ENCODE measurements at regions not wholly inside any gene's neighbourhood (a gene's known extent, or its start where the extent isn't known, plus 50 kb on each side); places are given as distances from the start of the nearest gene placed in this dataset.

- Mint-ChIP-seq H3K4me3 (no peak overlapping the region), H3K36me3 (no peaks in the 10 kb centered on the region), H3K27me3 (no peaks in the 10 kb centered on the region), H3K4me1 (no peaks in the 10 kb centered on the region), H3K9me3 (peaks cover 2% of the 10 kb centered on the region), H3K27ac (no peak overlapping the region)
- DNase-seq (ENCODE audit: low spot score in 2 of 2) (no peak), ATAC-seq (ENCODE audit: low read depth) (no peak)
These were observed 229.8 kb upstream of the TEX13C start for GRCh38 chrX:125089761-125090445.

GRCh38 chrX:125093852-125094251 is 225.8 kb upstream of the TEX13C start:
- no peaks in the 10 kb centered on the region for H3K4me1 Mint-ChIP-seq
- ATAC-seq (ENCODE audit: low read depth) (no peak), DNase-seq (ENCODE audit: low spot score in 2 of 2) (no peak)
- H3K27me3 Mint-ChIP-seq = no peaks in the 10 kb centered on the region
- no peaks in the 10 kb centered on the region for H3K36me3 Mint-ChIP-seq
- H3K27ac Mint-ChIP-seq = no peak overlapping the region
- no peak overlapping the region for H3K4me3 Mint-ChIP-seq
- H3K9me3 Mint-ChIP-seq = peaks cover 2% of the 10 kb centered on the region

- no peaks in the 10 kb centered on the region for H3K4me1 Mint-ChIP-seq
- no peaks in the 10 kb centered on the region for H3K36me3 Mint-ChIP-seq
- DNase-seq (ENCODE audit: low spot score in 2 of 2) (no peak), ATAC-seq (ENCODE audit: low read depth) (no peak)
- peaks cover 2% of the 10 kb centered on the region for H3K9me3 Mint-ChIP-seq
- H3K4me3 Mint-ChIP-seq = no peak overlapping the region
- H3K27me3 Mint-ChIP-seq = no peaks in the 10 kb centered on the region
- H3K27ac Mint-ChIP-seq = no peak overlapping the region
These were observed 224.8 kb upstream of the TEX13C start for GRCh38 chrX:125094901-125095300.

- no peak for ATAC-seq (ENCODE audit: low read depth)
- H3K27ac Mint-ChIP-seq = no peak overlapping the region
- H3K9me3 Mint-ChIP-seq = no peaks in the 10 kb centered on the region
These were observed 223.2 kb upstream of the TEX13C start for GRCh38 chrX:125096469-125096868.

GRCh38 chrX:125096870-125097269 is 222.8 kb upstream of the TEX13C start:
- Mint-ChIP-seq H3K27me3 (no peaks in the 10 kb centered on the region), H3K9me3 (no peaks in the 10 kb centered on the region), H3K4me1 (no peaks in the 10 kb centered on the region), H3K4me3 (no peak overlapping the region), H3K27ac (no peak overlapping the region), H3K36me3 (no peaks in the 10 kb centered on the region)
- DNase-seq (ENCODE audit: low spot score in 2 of 2) = no peak
- no peak for ATAC-seq (ENCODE audit: low read depth)

More at GRCh38 chrX:125096469-125096868, 223.2 kb upstream of the TEX13C start:
- Mint-ChIP-seq H3K27me3 (no peaks in the 10 kb centered on the region), H3K36me3 (no peaks in the 10 kb centered on the region), H3K4me3 (no peak overlapping the region), H3K4me1 (no peaks in the 10 kb centered on the region)
- DNase-seq (ENCODE audit: low spot score in 2 of 2) = no peak

- Mint-ChIP-seq H3K9me3 (no peaks in the 10 kb centered on the region), H3K27ac (no peak overlapping the region)
These were observed 217.5 kb upstream of the TEX13C start for GRCh38 chrX:125101971-125102755.

GRCh38 chrX:125103693-125104092 is 216.0 kb upstream of the TEX13C start:
- no peaks in the 10 kb centered on the region for H3K9me3 Mint-ChIP-seq
- H3K4me1 Mint-ChIP-seq = no peaks in the 10 kb centered on the region
- H3K27ac Mint-ChIP-seq = no peak overlapping the region
- no peaks in the 10 kb centered on the region for H3K27me3 Mint-ChIP-seq
- DNase-seq (ENCODE audit: low spot score in 2 of 2) (no peak), ATAC-seq (ENCODE audit: low read depth) (no peak)
- no peak overlapping the region for H3K4me3 Mint-ChIP-seq
- no peaks in the 10 kb centered on the region for H3K36me3 Mint-ChIP-seq

More at GRCh38 chrX:125101971-125102755, 217.5 kb upstream of the TEX13C start:
- no peaks in the 10 kb centered on the region for H3K27me3 Mint-ChIP-seq
- no peak overlapping the region for H3K4me3 Mint-ChIP-seq
- ATAC-seq (ENCODE audit: low read depth) = no peak
- no peak for DNase-seq (ENCODE audit: low spot score in 2 of 2)
- no peaks in the 10 kb centered on the region for H3K4me1 Mint-ChIP-seq
- no peaks in the 10 kb centered on the region for H3K36me3 Mint-ChIP-seq

GRCh38 chrX:125108921-125109320 is 210.8 kb upstream of the TEX13C start:
- H3K27ac Mint-ChIP-seq = no peak overlapping the region
- H3K36me3 Mint-ChIP-seq = no peaks in the 10 kb centered on the region
- no peaks in the 10 kb centered on the region for H3K4me1 Mint-ChIP-seq
- DNase-seq (ENCODE audit: low spot score in 2 of 2) (no peak), ATAC-seq (ENCODE audit: low read depth) (no peak)
- no peaks in the 10 kb centered on the region for H3K27me3 Mint-ChIP-seq
- no peak overlapping the region for H3K4me3 Mint-ChIP-seq
- H3K9me3 Mint-ChIP-seq = peaks cover 3% of the 10 kb centered on the region

- no peak overlapping the region for H3K4me3 Mint-ChIP-seq
- no peaks in the 10 kb centered on the region for H3K4me1 Mint-ChIP-seq
- no peak overlapping the region for H3K27ac Mint-ChIP-seq
- no peaks in the 10 kb centered on the region for H3K36me3 Mint-ChIP-seq
- H3K9me3 Mint-ChIP-seq = peaks cover 2% of the 10 kb centered on the region
- no peaks in the 10 kb centered on the region for H3K27me3 Mint-ChIP-seq
- ATAC-seq (ENCODE audit: low read depth) = no peak
- no peak for DNase-seq (ENCODE audit: low spot score in 2 of 2)
These were observed 188.5 kb upstream of the TEX13C start for GRCh38 chrX:125131164-125131563.

- Mint-ChIP-seq H3K27me3 (no peaks in the 10 kb centered on the region), H3K27ac (no peak overlapping the region), H3K9me3 (peaks cover 2% of the 10 kb centered on the region), H3K4me3 (no peak overlapping the region), H3K36me3 (no peaks in the 10 kb centered on the region), H3K4me1 (no peaks in the 10 kb centered on the region)
- ATAC-seq (ENCODE audit: low read depth) (no peak), DNase-seq (ENCODE audit: low spot score in 2 of 2) (no peak)
These were observed 187.4 kb upstream of the TEX13C start for GRCh38 chrX:125132274-125132673.

- no peak overlapping the region for H3K4me3 Mint-ChIP-seq
- H3K4me1 Mint-ChIP-seq = no peaks in the 10 kb centered on the region
- H3K27me3 Mint-ChIP-seq = no peaks in the 10 kb centered on the region
- H3K36me3 Mint-ChIP-seq = no peaks in the 10 kb centered on the region
- DNase-seq (ENCODE audit: low spot score in 2 of 2) (no peak), ATAC-seq (ENCODE audit: low read depth) (no peak)
- peaks cover 2% of the 10 kb centered on the region for H3K9me3 Mint-ChIP-seq
- no peak overlapping the region for H3K27ac Mint-ChIP-seq
These were observed 182.2 kb upstream of the TEX13C start for GRCh38 chrX:125137521-125137920.

GRCh38 chrX:125150231-125150630 is 169.4 kb upstream of the TEX13C start:
- Mint-ChIP-seq H3K36me3 (no peaks in the 10 kb centered on the region), H3K4me1 (no peaks in the 10 kb centered on the region)
- no peak for ATAC-seq (ENCODE audit: low read depth)

GRCh38 chrX:125151146-125151545 is 168.5 kb upstream of the TEX13C start:
- no peaks in the 10 kb centered on the region for H3K36me3 Mint-ChIP-seq
- no peak for ATAC-seq (ENCODE audit: low read depth)
- H3K4me1 Mint-ChIP-seq = no peaks in the 10 kb centered on the region
- no peaks in the 10 kb centered on the region for H3K9me3 Mint-ChIP-seq
- no peaks in the 10 kb centered on the region for H3K27me3 Mint-ChIP-seq
- no peak overlapping the region for H3K27ac Mint-ChIP-seq
- no peak for DNase-seq (ENCODE audit: low spot score in 2 of 2)
- no peak overlapping the region for H3K4me3 Mint-ChIP-seq

More at GRCh38 chrX:125150231-125150630, 169.4 kb upstream of the TEX13C start:
- Mint-ChIP-seq H3K27ac (no peak overlapping the region), H3K27me3 (no peaks in the 10 kb centered on the region), H3K9me3 (no peaks in the 10 kb centered on the region), H3K4me3 (no peak overlapping the region)
- no peak for DNase-seq (ENCODE audit: low spot score in 2 of 2)

GRCh38 chrX:125152011-125152410 is 167.7 kb upstream of the TEX13C start:
- DNase-seq (ENCODE audit: low spot score in 2 of 2) = no peak
- Mint-ChIP-seq H3K9me3 (no peaks in the 10 kb centered on the region), H3K4me1 (no peaks in the 10 kb centered on the region), H3K27me3 (no peaks in the 10 kb centered on the region), H3K4me3 (no peak overlapping the region), H3K27ac (no peak overlapping the region), H3K36me3 (no peaks in the 10 kb centered on the region)
- no peak for ATAC-seq (ENCODE audit: low read depth)
